ENCODE measurements at regions not wholly inside any gene's neighbourhood (a gene's known extent, or its start where the extent isn't known, plus 50 kb on each side); places are given as distances from the start of the nearest gene placed in this dataset.

- TF ChIP-seq CEBPB (IDR thresholded peaks at IDR 0.05) (no peak), RAD21 (IDR thresholded peaks at IDR 0.05; ENCODE audit: low read depth) (no peak), ZBTB7A (IDR thresholded peaks at IDR 0.05; ENCODE audit: low read depth) (no peak), FOXM1 (IDR thresholded peaks at IDR 0.05; ENCODE audit: borderline replicate concordance, low read depth) (no peak), EP300 (IDR thresholded peaks at IDR 0.05; ENCODE audit: borderline replicate concordance) (no peak)
- TF ChIP-seq, protein P1, sequence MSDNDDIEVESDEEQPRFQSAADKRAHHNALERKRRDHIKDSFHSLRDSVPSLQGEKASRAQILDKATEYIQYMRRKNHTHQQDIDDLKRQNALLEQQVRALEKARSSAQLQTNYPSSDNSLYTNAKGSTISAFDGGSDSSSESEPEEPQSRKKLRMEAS (IDR thresholded peaks at IDR 0.05): no peak
- TF ChIP-seq, protein P2, sequence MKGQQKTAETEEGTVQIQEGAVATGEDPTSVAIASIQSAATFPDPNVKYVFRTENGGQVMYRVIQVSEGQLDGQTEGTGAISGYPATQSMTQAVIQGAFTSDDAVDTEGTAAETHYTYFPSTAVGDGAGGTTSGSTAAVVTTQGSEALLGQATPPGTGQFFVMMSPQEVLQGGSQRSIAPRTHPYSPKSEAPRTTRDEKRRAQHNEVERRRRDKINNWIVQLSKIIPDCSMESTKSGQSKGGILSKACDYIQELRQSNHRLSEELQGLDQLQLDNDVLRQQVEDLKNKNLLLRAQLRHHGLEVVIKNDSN (IDR thresholded peaks at IDR 0.05): no peak
Observed at GRCh38 chr2:166677996-166678395, 183.9 kb upstream of the SCN7A start.

DNA sequence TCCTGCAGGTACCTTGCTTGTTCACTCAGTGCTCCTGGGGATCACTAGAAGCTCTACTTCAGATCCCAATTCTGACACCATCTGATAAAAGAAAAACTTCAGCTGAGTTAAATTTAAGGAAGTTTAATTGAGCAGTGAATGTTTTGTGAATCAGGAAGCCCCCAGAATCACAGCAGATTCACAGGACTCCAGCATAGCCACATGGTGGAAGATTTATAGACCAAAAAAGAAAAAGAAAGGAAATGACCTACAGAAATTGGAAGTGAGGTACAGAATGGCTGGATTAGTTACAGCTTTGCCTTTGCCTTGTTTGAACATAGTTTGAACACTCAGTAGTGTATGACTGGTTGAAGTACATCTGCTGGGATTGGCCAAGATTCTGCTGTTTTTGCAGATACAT is 182.7 kb upstream of the SCN7A start:
- TF ChIP-seq REST (IDR thresholded peaks at IDR 0.05; ENCODE audit: low read depth): no peak
- no peak for TF ChIP-seq RAD21 (IDR thresholded peaks at IDR 0.05; ENCODE audit: low read depth)
- no peak for TF ChIP-seq TAF1 (IDR thresholded peaks at IDR 0.05; ENCODE audit: low read depth)
- TF ChIP-seq, protein P1 (IDR thresholded peaks at IDR 0.05): no peak
- TF ChIP-seq, protein P2 (IDR thresholded peaks at IDR 0.05): no peak
- no peak for TF ChIP-seq EP300 (IDR thresholded peaks at IDR 0.05; ENCODE audit: borderline replicate concordance)
- TF ChIP-seq ZBTB7A (IDR thresholded peaks at IDR 0.05; ENCODE audit: low read depth): no peak
- no peak for TF ChIP-seq CREB1 (IDR thresholded peaks at IDR 0.05; ENCODE audit: low read depth)
- TF ChIP-seq YY1 (IDR thresholded peaks at IDR 0.05; ENCODE audit: low read depth): no peak
- TF ChIP-seq TCF12 (IDR thresholded peaks at IDR 0.05; ENCODE audit: low read depth): no peak
- TF ChIP-seq NFIC (IDR thresholded peaks at IDR 0.05): no peak
- no peak for TF ChIP-seq EGR1 (IDR thresholded peaks at IDR 0.05)
- no peak for TF ChIP-seq FOXM1 (IDR thresholded peaks at IDR 0.05; ENCODE audit: borderline replicate concordance, low read depth)

- TF ChIP-seq RAD21 (IDR thresholded peaks at IDR 0.05; ENCODE audit: low read depth): no peak
- TF ChIP-seq EGR1 (IDR thresholded peaks at IDR 0.05): no peak
- no peak for TF ChIP-seq NFIC (IDR thresholded peaks at IDR 0.05)
- no peak for TF ChIP-seq YY1 (IDR thresholded peaks at IDR 0.05; ENCODE audit: low read depth)
- no peak for TF ChIP-seq CREB1 (IDR thresholded peaks at IDR 0.05; ENCODE audit: low read depth)
- TF ChIP-seq, protein P2 (IDR thresholded peaks at IDR 0.05): no peak
- TF ChIP-seq TAF1 (IDR thresholded peaks at IDR 0.05; ENCODE audit: low read depth): no peak
Observed at GRCh38 chr2:166675553-166675952, 181.5 kb upstream of the SCN7A start.

GRCh38 chr2:166673986-166674385 is 179.9 kb upstream of the SCN7A start:
- TF ChIP-seq ZBTB7A (IDR thresholded peaks at IDR 0.05; ENCODE audit: low read depth) (no peak), RAD21 (IDR thresholded peaks at IDR 0.05; ENCODE audit: low read depth) (no peak), EP300 (IDR thresholded peaks at IDR 0.05; ENCODE audit: borderline replicate concordance) (no peak), YY1 (IDR thresholded peaks at IDR 0.05; ENCODE audit: low read depth) (no peak), EGR1 (IDR thresholded peaks at IDR 0.05) (no peak), TCF12 (IDR thresholded peaks at IDR 0.05; ENCODE audit: low read depth) (no peak), NFIC (IDR thresholded peaks at IDR 0.05) (no peak), TEAD4 (IDR thresholded peaks at IDR 0.05) (no peak), CEBPB (IDR thresholded peaks at IDR 0.05) (no peak)
- TF ChIP-seq, protein P2 (IDR thresholded peaks at IDR 0.05): no peak

DNA sequence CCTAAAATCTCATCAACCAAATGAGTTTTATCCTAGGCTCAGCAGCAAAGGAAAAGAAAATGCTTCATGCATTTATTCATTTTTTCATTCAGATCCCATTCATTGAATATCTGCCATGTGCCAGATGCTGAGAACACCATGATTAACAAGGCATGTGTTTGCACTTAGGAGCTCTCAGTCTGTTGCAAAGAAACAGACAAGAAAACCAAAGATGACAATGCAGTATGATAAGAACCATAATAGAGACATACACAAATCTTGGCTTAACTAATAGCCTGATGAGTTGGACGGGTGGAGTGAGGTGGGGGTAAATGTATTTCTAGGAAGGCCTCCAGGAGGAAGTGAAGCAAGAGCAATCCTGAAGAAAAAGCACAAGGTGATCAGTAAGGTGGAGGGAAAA is 177.8 kb upstream of the SCN7A start:
- TF ChIP-seq CEBPB (IDR thresholded peaks at IDR 0.05) (no peak), TAF1 (IDR thresholded peaks at IDR 0.05; ENCODE audit: low read depth) (no peak), RAD21 (IDR thresholded peaks at IDR 0.05; ENCODE audit: low read depth) (no peak), CREB1 (IDR thresholded peaks at IDR 0.05; ENCODE audit: low read depth) (no peak), EP300 (IDR thresholded peaks at IDR 0.05; ENCODE audit: borderline replicate concordance) (no peak), TCF12 (IDR thresholded peaks at IDR 0.05; ENCODE audit: low read depth) (no peak), ZBTB7A (IDR thresholded peaks at IDR 0.05; ENCODE audit: low read depth) (no peak)
- TF ChIP-seq, protein P2 (IDR thresholded peaks at IDR 0.05): no peak
- TF ChIP-seq, protein P1 (IDR thresholded peaks at IDR 0.05): no peak

- no peak for TF ChIP-seq TCF12 (IDR thresholded peaks at IDR 0.05; ENCODE audit: low read depth)
- no peak for TF ChIP-seq TAF1 (IDR thresholded peaks at IDR 0.05; ENCODE audit: low read depth)
- TF ChIP-seq NFIC (IDR thresholded peaks at IDR 0.05): no peak
- no peak for TF ChIP-seq EGR1 (IDR thresholded peaks at IDR 0.05)
- TF ChIP-seq, protein P1 (IDR thresholded peaks at IDR 0.05): no peak
- no peak for TF ChIP-seq YY1 (IDR thresholded peaks at IDR 0.05; ENCODE audit: low read depth)
- no peak for TF ChIP-seq ZBTB7A (IDR thresholded peaks at IDR 0.05; ENCODE audit: low read depth)
- no peak for TF ChIP-seq RAD21 (IDR thresholded peaks at IDR 0.05; ENCODE audit: low read depth)
- no peak for TF ChIP-seq CEBPB (IDR thresholded peaks at IDR 0.05)
- no peak for TF ChIP-seq REST (IDR thresholded peaks at IDR 0.05; ENCODE audit: low read depth)
- no peak for TF ChIP-seq EP300 (IDR thresholded peaks at IDR 0.05; ENCODE audit: borderline replicate concordance)
Observed at GRCh38 chr2:166671235-166671634, 177.2 kb upstream of the SCN7A start.

All from Ishikawa (cell line).